ENCODE measurements at regions not wholly inside any gene's neighbourhood (a gene's known extent, or its start where the extent isn't known, plus 50 kb on each side); places are given as distances from the start of the nearest gene placed in this dataset.
"Not testable (repeated sequence)": the region's sequence is repeated elsewhere in the genome, so short reads cannot be mapped to it uniquely, and the experiment has no call there.

DNA sequence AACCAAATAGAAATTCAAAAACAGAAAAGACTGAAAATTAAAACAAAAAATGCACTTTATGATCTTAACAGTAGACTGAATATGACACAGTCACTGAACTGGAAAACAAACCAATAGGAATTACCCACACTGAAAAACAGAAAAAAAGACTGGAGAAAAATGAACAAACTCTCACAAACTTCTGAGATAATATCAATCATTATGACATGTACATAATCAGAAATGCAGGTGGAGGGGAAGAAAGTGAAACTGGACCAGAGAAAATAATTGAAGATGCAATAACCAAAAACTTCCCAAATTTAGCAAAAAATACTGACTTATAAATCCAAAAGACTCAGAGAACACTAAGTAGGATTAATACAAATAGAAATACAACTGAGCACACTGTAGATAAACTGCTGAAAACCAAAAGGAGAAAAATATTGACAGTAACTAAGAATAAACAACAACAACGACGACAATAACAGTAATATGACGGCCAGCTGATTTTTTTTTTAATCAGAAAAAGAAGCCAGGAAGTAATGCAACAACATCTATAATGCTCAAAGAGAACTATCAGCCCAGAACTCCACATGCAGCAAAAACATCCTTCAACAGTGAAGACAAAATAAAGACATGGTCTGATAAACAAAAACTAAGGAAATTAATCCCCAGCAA is 108.1 kb downstream of the ZFAND4 start:
- no peak for DNase-seq

DNA sequence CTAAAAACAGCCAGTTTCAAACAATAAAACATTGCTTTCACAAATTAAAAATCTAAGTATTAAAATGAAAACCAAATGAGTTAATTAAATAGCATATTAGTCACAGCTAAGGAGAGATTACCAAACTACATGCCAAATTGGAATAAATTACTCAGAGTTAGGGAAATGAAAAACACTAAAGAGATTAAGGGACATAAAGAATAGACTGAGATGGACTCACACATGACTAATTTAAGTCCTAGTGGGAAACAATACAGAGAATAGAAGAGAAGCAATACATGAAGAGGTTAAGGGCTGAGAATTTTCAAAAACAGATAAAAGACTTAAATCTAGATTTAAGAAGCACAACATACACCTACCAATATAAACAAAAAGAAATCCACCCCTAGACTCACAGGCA is 110.6 kb downstream of the ZFAND4 start:
- DNase-seq: no peak

DNA sequence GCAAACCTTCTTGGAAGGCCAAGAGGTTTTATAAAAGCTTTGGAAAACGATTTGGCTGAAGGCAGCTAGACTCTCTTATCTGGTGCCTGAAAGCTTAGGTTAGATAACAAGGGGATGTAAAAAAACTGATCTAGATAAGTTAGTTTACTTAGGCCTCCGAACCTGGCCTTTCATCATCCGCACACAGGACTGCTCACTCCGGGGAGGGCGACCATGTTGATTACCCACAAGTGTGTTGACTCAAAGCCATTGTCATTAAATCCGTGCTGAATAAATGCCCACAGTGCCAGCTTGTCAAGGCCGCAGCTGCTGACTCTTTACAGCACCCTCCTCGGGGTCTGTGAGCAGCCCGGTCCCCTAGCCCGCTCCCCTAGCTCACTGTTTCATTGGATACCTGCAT is 112.3 kb downstream of the ZFAND4 start:
- no peak for DNase-seq

DNA sequence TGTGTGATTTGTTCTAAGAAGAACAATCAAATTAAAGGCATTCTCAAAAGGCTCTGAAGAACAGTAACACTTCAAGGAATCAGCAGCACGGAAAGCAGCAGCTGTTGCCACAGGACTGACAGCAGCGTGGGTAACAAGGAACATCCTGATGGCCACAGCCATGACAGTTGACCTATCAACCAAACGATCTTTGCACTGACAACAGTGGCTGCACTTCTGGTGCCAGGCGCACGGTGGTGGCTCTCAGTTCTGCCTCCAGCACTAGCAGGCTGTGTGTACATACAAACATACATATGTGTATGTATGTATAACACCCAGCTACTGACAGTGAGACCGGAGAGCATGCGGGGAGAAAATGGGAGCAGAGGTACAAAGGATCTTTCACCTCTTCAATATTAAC is 114.1 kb downstream of the ZFAND4 start:
- DNase-seq: no peak

DNA sequence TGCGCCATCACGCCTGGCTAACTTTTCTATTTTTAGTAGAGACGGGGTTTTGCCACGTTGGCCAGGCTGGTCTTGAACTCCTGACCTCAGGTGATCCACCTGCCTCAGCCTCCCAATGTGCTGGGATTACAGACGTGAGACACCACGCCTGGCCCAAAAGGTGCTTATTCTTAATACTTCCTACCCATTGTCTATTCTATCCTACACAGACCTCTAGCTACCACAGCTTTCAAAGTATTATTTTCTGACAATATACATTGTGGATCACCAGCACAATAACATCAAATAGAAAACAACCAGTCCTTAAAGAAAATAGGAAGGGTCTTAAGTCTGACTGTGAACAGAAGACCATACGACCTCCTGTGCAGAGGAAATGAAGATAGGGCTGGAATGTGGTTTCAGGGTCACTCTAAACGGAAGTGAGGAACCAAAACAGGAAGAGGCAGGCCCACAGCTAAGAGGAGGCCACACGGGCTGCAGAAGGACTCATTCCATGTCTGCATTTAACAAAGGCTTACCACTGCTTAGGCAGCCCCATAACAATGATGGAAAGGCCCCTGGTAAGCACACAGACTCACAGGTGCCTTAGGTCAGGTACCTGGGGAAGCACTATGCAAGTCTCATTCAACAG is 115.2 kb downstream of the ZFAND4 start:
- no peak for DNase-seq

DNA sequence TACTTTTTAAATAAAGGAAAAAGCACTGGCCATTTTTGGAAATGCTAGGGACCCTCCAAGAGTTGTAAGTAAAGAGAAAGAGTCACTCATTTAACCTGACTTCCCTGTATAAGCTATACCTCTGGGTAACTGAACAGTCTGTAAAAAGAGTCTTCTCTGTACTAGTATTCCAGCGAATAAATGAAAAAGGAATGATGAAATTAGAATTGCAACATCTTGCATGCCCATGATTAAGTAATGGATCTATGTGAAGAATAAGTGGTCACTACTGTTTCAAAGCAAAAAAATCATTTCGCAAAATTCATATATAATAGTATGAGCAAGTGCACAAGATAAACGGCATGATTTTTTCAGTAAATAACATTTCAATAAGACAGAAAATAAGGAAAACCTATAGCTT is 116.8 kb downstream of the ZFAND4 start:
- no peak for DNase-seq

DNA sequence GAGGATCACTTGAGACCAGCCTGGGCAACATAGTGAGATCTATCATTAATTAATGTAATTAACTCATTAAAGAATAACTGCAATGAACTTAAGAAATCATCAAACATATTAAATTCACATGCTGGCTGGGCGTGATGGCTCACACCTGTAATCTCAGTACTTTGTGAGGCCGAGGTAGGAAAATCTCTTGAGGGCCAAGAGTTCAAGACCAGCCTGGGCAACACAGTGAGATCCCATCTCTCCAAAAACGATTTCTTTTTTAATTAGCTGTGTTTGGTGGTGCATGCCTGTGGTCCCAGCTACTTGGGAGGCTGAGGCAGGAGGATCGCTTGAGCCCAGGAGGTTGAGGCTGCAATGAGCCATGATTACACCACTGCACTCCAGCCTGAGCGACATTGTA is 117.2 kb downstream of the ZFAND4 start:
- DNase-seq: not testable (repeated sequence)

DNA sequence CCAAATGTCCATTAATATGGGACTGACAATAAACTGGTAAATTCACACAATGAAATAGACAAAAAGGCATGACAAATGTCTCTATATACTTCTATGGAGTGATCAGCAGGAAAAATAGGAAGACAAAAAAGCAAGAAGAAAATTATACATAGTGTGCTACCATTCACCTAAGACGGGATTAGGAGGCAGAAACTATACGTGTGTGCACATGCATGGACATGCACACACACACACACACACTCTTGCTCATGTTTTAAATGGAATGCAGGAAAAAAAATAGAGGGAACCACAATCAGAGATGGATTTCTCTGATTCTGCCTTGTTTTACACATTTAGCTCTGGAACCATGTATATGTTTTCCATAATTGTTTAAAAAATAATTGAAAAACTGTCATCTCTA is 119.0 kb downstream of the ZFAND4 start:
- DNase-seq: no peak

DNA sequence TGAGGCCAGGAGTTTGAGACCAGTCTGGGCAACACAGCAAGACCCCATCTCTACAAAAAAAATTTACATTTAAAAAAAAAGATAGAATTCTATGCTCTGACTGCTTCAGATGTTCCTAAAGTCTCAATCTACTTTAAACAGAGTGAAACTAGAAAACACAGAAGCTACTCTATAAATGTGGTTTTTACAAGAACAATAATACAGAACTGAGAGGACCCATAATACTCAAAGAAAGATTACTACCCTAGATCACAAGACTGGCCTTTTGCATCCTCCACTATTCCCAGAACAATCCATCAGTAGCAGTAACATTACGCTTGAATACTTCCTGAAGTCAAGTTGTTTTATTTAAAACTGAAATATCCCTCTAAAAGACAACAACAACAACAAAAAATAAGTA is 119.4 kb downstream of the ZFAND4 start:
- DNase-seq: no peak

DNA sequence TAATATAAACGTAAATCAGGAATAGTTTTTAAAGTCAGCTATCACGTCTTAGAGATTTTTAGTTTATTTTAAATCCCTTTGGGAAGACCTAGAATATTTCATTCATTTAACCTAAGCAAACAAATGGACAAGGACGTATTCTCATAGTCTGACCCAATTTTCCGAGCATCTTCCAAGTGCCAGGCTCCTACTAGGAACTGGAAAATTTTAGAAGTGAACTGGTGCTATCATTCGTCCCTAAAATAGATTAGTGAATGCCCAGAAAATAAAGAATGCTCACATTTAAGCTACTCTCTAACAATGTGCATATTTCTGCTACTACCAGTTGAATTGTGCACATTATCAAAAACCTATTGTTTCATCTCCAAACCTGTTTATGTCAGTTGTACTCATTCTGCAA is 120.1 kb downstream of the ZFAND4 start:
- DNase-seq: no peak

DNA sequence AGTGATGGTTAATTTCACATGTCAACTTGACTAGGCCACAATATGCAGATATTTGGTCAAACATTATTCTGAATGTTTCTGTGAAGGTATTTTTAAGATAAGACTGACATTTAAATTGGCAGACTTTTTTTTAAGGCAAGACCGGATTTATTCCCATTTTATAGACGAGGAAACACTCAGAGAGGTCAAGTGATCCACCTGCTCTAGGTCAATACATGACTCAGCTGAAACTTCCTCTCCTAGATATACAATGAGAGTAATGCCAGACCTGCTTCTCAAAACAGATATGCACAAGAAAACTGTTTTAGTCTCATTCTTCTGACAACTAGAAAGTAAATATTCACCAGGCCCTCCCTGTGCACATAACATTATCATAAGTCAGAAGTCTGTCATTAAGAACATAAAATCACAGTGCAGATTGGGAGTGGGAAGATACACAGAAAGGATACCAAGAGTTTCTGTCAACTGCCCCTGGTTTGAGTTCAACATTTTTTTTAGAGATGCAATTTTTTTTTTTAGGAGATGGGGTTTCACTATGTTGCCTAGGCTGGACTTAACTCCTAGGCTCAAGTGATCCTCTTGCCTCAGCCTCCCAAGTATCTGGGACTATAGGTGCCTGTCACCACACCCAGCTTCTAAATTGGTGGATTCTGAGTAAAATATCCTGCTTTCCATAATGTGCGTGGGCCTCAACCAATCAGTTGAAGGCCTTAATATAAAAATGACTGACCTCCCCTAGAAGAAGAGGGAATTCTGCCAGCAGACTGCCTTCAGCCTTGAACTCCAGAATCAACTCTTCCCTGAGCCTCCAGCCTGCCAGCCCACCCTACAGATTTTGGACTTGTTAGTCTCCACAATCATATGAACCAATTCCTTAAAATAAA is 121.4 kb downstream of the ZFAND4 start:
- no peak for DNase-seq

DNA sequence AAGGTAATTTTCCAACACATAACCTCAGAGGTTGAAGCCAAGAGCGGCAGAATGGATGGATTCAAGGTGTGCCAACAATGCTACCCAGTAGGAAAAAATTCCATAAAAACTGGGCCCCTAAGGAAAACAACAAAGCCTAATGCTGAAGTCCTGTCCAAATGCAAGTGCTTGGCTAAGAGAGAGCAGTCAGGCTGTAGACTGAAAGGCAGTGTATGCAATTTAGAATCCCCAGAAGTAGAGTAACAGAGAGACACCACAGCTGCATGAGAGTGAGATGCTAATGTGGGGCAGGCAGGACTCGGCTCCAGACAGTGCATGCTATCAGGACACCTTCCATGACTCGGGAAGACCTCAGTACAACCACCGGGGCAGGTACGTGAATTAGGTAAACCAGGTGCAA is 124.5 kb downstream of the ZFAND4 start:
- DNase-seq: no peak

DNA sequence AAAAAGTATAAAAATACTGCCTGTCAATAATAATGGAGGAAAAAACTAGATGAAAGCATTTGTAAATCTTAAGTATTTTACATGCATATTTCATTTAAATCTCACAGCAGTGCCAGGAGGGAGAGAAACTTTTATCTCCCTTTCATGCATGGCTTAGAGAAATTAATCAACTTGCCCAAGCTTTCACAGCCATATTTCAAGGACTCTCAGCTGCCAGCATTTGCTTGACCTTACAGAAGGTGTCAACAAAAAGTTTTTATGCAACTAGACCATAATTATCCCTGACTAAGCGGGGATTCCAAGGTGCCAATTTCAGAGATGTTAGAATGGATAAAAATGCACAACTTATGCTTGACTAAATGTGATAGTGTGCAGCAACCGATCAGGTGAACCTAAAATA is 125.4 kb downstream of the ZFAND4 start:
- no peak for DNase-seq

DNA sequence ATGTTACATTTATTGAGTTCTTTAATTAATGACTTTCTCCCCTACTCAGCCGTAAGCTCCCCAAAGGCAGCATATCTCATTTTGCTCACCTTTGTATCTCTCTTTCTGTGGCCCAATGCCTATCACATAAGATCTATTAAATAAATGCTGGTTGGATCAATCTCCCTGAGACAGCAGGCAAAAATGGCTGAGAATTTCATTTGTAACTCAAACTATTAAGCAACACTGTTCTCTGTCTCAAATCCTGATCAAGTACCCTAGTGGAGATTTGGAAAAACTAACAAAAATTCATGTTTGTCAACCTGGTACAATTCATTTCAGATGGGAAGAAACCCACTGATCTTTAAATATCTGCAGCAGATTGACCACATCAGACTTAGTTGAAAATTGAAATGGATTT is 127.4 kb downstream of the ZFAND4 start:
- DNase-seq: no peak

DNA sequence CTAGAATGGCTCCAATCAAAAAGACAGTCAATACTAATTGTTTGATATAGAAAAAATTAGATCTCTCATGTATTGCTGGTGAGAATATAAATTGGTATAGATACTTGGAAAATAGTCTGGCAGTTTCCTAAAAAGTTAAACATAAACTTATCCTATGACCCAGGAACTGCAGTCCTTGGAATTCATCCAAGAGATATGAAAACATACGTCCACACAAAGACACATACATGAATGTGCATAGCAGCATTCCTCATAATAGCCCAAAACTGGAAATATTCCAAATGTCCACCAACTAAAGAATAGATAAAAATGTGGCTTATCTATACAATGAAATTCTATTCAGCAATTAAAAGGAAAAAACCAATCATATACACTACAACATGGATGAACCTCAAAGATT is 128.4 kb downstream of the ZFAND4 start:
- no peak for DNase-seq

DNA sequence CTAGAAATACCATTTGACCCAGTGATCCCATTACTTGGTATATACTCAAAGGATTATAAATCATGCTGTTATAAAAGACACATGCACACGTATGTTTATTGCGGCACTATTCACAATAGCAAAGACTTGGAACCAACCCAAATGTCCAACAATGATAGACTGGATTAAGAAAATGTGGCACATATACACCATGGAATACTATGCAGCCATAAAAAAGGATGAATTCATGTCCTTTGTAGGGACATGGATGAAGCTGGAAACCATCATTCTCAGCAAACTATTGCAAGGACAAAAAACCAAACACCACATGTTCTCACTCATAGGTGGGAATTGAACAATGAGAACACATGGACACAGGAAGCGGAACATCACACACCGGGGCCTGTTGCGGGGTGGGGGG is 131.5 kb downstream of the ZFAND4 start:
- DNase-seq: not testable (repeated sequence)

DNA sequence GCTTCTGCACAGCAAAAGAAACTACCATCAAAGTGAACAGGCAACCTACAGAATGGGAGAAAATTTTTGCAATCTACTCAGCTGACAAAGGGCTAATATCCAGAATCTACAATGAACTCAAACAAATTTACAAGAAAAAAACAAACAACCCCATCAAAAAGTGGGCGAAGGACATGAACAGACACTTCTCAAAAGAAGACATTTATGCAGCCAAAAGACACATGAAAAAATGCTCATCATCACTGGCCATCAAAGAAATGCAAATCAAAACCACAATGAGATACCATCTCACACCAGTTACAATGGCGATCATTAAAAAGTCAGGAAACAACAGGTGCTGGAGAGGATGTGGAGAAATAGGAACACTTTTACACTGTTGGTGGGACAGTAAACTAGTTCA is 132.0 kb downstream of the ZFAND4 start:
- not testable (repeated sequence) for DNase-seq

DNA sequence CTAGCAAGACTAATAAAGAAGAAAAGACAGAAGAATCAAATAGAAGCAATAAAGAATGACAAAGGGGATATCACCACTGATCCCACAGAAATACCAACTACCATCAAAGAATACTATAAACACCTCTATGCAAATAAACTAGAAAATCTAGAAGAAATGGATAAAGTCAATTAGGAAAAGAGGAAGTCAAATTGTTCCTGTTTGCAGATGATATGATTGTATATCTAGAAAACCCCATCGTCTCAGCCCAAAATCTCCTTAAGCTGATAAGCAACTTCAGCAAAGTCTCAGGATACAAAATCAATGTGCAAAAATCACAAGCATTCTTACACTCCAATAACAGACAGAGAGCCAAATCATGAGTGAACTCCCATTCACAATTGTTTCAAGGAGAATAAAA is 133.0 kb downstream of the ZFAND4 start:
- DNase-seq: not testable (repeated sequence)

DNA sequence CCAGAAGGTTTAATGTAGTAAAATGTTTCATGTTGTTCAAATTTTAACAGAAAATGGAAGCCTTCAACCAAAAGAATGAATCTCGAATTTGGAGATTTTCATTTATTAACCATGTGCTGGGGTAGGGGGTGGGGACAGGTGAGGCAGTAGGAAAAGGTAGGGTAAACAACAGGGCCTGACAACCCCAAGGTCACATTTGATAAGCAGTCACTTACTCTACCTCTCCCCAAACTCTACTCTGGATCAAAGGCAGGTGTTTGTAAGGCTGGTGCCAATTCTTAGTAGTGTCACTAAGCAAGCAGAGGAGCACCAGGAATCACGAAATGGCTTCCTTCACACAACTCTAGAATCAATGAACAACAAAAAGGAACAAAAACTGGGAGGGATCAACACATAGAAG is 138.0 kb downstream of the ZFAND4 start:
- DNase-seq: no peak

DNA sequence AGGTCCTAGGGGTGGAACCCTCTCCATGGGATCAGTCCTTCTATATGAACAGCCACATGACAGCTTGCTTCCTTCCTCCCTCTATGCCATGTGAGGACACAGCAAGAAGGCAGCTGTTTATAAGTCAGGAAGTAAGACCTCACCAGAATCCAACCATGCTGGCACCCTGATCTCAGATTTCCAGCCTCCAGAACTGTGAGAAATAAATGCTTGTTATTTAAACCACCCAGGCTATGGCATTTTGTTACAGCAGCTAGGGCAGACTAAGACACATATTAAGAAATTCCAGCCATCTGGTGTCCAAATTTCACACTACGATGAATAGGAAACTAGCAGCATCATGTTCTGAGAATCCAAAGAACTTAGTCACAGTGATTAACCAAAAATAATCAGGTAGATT is 140.1 kb downstream of the ZFAND4 start:
- no peak for DNase-seq

DNA sequence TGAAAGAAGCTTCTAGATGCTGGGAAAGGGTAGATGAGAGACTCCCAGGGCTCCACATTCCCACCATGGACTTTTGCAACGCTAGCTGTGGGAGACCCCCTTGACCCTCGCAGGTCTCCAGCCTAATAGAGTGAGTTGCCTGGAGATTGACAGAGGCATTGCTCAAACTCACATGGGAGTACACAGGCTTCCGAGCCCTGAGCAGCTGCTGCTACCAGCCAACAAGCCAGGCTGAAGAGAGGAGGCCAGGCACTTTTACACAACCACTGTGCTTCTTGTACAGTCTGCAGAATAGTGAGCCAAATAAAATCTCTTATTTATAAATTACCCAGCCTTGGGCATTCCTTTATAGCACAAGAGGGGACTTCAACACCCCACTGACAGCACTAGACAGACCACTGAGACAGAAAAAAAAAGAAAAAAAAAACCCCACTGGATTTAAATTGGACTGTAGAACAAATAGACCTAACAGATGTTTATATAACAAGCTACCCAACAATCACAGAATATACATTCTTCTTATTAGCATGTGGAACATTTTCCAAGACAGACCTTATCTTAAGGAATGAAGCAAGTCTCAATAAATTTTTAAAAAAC is 146.2 kb downstream of the ZFAND4 start:
- DNase-seq: no peak

DNA sequence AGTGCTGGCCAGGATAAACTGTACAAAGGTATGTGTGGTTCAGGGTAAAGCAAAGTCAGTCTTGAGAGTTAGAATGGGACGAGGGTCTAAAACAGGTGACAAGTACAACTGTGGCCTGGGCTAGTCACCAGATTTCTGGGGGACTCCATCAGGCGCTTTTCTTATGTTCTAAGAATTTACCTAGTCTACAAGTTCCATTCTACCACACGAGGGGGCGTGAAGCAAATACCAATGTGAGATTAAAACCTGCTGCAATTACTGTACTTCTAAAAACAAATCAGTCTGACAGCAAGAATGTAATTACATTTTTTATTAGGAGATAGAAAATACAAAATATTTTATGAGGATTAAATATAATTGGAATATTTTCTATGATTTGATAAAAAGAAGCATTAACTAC is 146.5 kb downstream of the ALOX5 start:
- no peak for DNase-seq

DNA sequence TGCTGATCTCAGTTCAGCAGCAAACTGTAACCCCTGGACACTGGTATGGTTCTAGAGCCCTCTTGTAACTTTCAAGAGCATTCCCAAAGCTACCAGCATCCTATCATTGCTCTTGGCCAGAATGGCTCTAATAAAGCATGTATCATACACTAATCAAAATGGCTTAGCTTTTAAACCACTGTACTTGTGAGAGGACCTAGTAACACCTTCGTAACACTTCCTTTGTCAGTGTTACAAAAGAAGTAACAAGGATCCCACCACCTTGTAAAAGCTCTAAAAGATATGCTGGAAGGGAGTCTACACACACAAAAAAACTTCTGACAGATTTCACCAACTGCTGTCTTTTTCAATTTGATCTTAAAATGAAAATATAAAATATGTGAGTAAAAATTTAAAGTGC is 144.7 kb downstream of the ALOX5 start:
- DNase-seq: no peak

DNA sequence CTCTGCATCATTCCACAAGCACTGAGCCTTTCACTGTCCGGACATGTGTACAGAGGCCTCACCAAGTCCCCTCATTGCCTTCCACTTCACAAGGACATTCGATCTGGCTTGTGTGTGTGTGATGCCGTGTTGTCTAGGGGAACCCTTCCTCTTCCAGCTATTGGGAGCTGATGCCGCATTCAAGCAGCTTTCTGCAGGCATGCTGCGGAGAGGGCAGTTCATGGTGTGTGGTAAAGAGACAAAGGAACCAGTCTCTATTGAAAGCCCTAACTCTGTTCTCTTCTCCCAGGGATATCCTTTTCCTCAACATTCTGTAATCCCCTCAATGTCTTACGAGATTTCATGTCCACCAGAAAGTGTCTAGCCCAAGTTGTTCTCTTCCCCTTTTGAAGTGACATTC is 141.6 kb downstream of the ALOX5 start:
- DNase-seq: no peak

Data from NCI-H748 treated with DMSO at 0.1 percent for 48 hours (cell line).